Liver (tissue), 8 donors: ENCODE measurements at regions not wholly inside any gene's neighbourhood (a gene's known extent, or its start where the extent isn't known, plus 50 kb on each side); places are given as distances from the start of the nearest gene placed in this dataset.

Experiments
- DNase-seq: peaks from one replicate; pipeline ENCODE4 v3.0.0-alpha.2; 2017; ENCODE audit warnings: low spot score
- H3K27ac ChIP-seq, 2 donors: one replicate each; pipeline ENCODE4 v1.7.0; 2013; ENCODE audit warnings: inconsistent platforms in 2 of 2, low read length in 2 of 2, control low read depth in 1 of 2, low read depth in 1 of 2, mild to moderate bottlenecking in 1 of 2
- H3K27me3 ChIP-seq, 4 donors: one replicate each; pipeline versions ENCODE4 v1.6.1 to v1.7.0; 2013; ENCODE audit warnings: low read length in 3 of 4, inconsistent platforms in 1 of 4, mild to moderate bottlenecking in 1 of 4, moderate library complexity in 1 of 4; ENCODE audit not compliant: control insufficient read depth in 4 of 4, insufficient read depth in 4 of 4
- H3K36me3 ChIP-seq, 4 donors: one replicate each; pipeline versions ENCODE4 v1.6.1 to v1.7.0; 2013; ENCODE audit warnings: low read length in 3 of 4, mild to moderate bottlenecking in 3 of 4, low read depth in 1 of 4, moderate library complexity in 1 of 4; ENCODE audit not compliant: control insufficient read depth in 4 of 4, insufficient read depth in 3 of 4
- H3K4me1 ChIP-seq, 4 donors: one replicate each; pipeline versions ENCODE4 v1.6.1 to v1.7.0; 2013; ENCODE audit warnings: low read length in 3 of 4, mild to moderate bottlenecking in 3 of 4, moderate library complexity in 1 of 4; ENCODE audit not compliant: control insufficient read depth in 4 of 4, insufficient read depth in 4 of 4
- H3K4me3 ChIP-seq, 3 donors: one replicate each; pipeline versions ENCODE4 v1.6.1 to v1.7.0; 2013; ENCODE audit warnings: low read length in 3 of 3, control low read depth in 1 of 3, low read depth in 1 of 3, mild to moderate bottlenecking in 1 of 3
- H3K9ac ChIP-seq, 2 donors: one replicate each; pipeline ENCODE4 v1.7.0; 2013; ENCODE audit warnings: low read length in 2 of 2, mild to moderate bottlenecking in 2 of 2, moderate library complexity in 2 of 2, control low read depth in 1 of 2, low read depth in 1 of 2
- H3K9me3 ChIP-seq, 4 donors: one replicate each; pipeline versions ENCODE4 v1.6.1 to v1.7.0; 2013; ENCODE audit warnings: low read length in 3 of 4; ENCODE audit not compliant: control insufficient read depth in 4 of 4
- EGR1 ChIP-seq, 2 donors: IDR thresholded peaks; 2 replicates each; pipeline ENCODE4 v1.6.1; 2016 to 2018; ENCODE audit warnings: antibody characterized with exemption in 2 of 2, low read depth in 2 of 2
- FOXA1 ChIP-seq: IDR thresholded peaks from 2 replicates; pipeline ENCODE4 v1.6.1; 2016; ENCODE audit warnings: antibody characterized with exemption
- FOXA2 ChIP-seq: IDR thresholded peaks from 2 replicates; pipeline ENCODE4 v1.6.1; 2016; ENCODE audit warnings: antibody characterized with exemption
- GABPA ChIP-seq, 2 donors: IDR thresholded peaks in 1 of 2; conservative IDR thresholded peaks in 1 of 2; 2 replicates each; pipeline ENCODE4 v1.6.1; 2016; ENCODE audit warnings: antibody characterized with exemption in 2 of 2, mild to moderate bottlenecking in 1 of 2, moderate library complexity in 1 of 2
- HNF4A ChIP-seq, 2 donors: conservative IDR thresholded peaks; 2 replicates each; pipeline ENCODE4 v1.6.1; 2016; ENCODE audit warnings: antibody characterized with exemption in 2 of 2, mild to moderate bottlenecking in 2 of 2
- HNF4G ChIP-seq: IDR thresholded peaks from 2 replicates; pipeline ENCODE4 v1.6.1; 2016; ENCODE audit warnings: antibody characterized with exemption
- JUND ChIP-seq, 2 donors: IDR thresholded peaks; 2 replicates each; pipeline ENCODE4 v1.6.1; 2016; ENCODE audit warnings: antibody characterized with exemption in 2 of 2
- NR2F2 ChIP-seq: IDR thresholded peaks from 2 replicates; pipeline ENCODE4 v1.6.1; 2016; ENCODE audit warnings: antibody characterized with exemption
- RAD21 ChIP-seq, 2 donors: IDR thresholded peaks; 2 replicates each; pipeline ENCODE4 v1.6.1; 2016; ENCODE audit warnings: antibody characterized with exemption in 2 of 2, mild to moderate bottlenecking in 2 of 2
- RXRA ChIP-seq, 2 donors: IDR thresholded peaks; 2 replicates each; pipeline ENCODE4 v1.6.1; 2017 to 2018; ENCODE audit warnings: antibody characterized with exemption in 2 of 2, mild to moderate bottlenecking in 1 of 2
- SP1 ChIP-seq: IDR thresholded peaks from 2 replicates; pipeline ENCODE4 v1.6.1; 2018; ENCODE audit warnings: antibody characterized with exemption, mild to moderate bottlenecking
- TAF1 ChIP-seq: conservative IDR thresholded peaks from 2 replicates; pipeline ENCODE4 v1.6.1; 2016; ENCODE audit warnings: antibody characterized with exemption, mild to moderate bottlenecking
- YY1 ChIP-seq: IDR thresholded peaks from 2 replicates; pipeline ENCODE4 v1.6.1; 2016; ENCODE audit warnings: antibody characterized with exemption, mild to moderate bottlenecking
- WGBS: extraction: QIAGEN DNeasy Blood & Tissue Kit; methylation state at CpG from one replicate; pipeline ENCODE4 v1.1.7; 2013; 5-methylcytosine and 5-hydroxymethylcytosine counted together
- TF ChIP-seq, protein P1 (sequence below): IDR thresholded peaks from 2 replicates; pipeline ENCODE4 v1.6.1; 2016; ENCODE audit warnings: antibody characterized with exemption
- TF ChIP-seq, protein P2 (sequence below): fragments of 150-350 bp; IDR thresholded peaks from 2 replicates; pipeline ENCODE4 v1.5.1; 2017; ENCODE audit warnings: improper control_type of control experiment, low read depth, low read length; ENCODE audit not compliant: missing input control
- TF ChIP-seq, protein P3 (sequence below): IDR thresholded peaks from 2 replicates; pipeline ENCODE4 v1.6.1; 2016; ENCODE audit warnings: antibody characterized with exemption
- donor health status: healthy.
- donor health status: healthy.
- donor health status: healthy.
- donor health status: healthy.
- donor health status: healthy.

DNA sequence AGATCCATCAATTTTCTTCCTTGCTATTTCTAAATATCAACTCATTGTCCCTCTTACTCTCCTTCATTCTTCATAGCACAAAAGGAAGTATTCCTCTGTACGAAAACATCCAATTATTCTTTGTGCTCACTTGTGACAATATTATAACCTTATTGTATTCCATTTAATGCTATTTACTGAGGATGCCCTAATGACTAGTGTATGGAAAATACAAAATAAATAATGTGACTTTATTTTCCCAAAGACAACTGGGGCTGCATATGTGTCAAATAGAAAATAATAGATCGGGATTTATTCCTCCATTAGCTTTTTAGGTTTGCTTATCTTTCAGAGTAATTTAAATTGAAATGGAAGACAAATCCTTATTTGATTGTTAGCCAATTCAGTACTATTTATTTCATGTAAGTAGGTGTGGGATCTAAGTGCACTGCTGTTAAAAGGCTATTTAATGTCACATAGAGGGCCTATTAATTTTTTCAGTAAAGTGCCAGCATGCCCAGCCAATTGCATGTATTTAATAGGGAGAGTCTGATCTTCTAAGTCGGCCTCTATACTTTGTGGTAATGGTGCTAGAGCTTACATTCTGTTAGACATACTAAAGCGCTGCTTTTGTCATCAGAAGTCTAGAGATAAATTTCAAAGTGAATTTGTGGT, 329.8 kb downstream of the MCTP2 start (continued):
- no peak for TF ChIP-seq HNF4A (conservative IDR thresholded peaks at IDR 0.05)

DNA sequence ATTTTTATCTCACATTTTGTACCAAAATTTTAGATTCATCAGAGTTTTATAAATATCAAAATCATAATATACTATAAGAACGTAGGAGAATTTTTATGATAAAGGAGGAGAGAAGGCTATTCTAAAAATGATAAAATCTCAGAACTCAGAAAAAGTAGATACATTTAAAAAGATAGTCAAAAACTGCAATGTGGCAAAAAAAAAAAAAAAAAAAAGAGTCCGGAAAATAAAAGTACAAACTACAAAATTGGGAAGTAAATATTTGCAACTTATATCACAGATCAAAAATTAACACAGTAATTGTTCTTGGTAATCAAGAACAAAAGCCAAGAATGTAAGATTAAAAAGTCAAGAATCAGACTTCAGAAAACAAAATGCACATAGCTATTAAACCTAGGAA, 332.1 kb downstream of the MCTP2 start:
- WGBS = 74% methylated on average over 2 of the region's 2 CpGs
- no peaks in the 10 kb centered on the region for H3K4me1 ChIP-seq
- no peak overlapping the region for H3K9ac ChIP-seq
- H3K36me3 ChIP-seq = no peaks in the 10 kb centered on the region
- DNase-seq = no peak
- H3K9me3 ChIP-seq = no peaks in the 10 kb centered on the region
- no peaks in the 10 kb centered on the region for H3K27me3 ChIP-seq
- no peak overlapping the region for H3K4me3 ChIP-seq
- TF ChIP-seq GABPA (IDR thresholded peaks at IDR 0.05 in 1 of 2, conservative IDR thresholded peaks at IDR 0.05 in 1 of 2) = no peak
- no peak for TF ChIP-seq EGR1 (IDR thresholded peaks at IDR 0.05; ENCODE audit: low read depth in 2 of 2)
- TF ChIP-seq, protein P1, sequence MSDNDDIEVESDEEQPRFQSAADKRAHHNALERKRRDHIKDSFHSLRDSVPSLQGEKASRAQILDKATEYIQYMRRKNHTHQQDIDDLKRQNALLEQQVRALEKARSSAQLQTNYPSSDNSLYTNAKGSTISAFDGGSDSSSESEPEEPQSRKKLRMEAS = no peak
- no peak for TF ChIP-seq HNF4G
- TF ChIP-seq RXRA (IDR thresholded peaks at IDR 0.05) = no peak
- TF ChIP-seq, protein P2, sequence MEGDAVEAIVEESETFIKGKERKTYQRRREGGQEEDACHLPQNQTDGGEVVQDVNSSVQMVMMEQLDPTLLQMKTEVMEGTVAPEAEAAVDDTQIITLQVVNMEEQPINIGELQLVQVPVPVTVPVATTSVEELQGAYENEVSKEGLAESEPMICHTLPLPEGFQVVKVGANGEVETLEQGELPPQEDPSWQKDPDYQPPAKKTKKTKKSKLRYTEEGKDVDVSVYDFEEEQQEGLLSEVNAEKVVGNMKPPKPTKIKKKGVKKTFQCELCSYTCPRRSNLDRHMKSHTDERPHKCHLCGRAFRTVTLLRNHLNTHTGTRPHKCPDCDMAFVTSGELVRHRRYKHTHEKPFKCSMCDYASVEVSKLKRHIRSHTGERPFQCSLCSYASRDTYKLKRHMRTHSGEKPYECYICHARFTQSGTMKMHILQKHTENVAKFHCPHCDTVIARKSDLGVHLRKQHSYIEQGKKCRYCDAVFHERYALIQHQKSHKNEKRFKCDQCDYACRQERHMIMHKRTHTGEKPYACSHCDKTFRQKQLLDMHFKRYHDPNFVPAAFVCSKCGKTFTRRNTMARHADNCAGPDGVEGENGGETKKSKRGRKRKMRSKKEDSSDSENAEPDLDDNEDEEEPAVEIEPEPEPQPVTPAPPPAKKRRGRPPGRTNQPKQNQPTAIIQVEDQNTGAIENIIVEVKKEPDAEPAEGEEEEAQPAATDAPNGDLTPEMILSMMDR = no peak
- TF ChIP-seq, protein P3, sequence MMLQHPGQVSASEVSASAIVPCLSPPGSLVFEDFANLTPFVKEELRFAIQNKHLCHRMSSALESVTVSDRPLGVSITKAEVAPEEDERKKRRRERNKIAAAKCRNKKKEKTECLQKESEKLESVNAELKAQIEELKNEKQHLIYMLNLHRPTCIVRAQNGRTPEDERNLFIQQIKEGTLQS = no peak
- TF ChIP-seq FOXA1 = no peak
- TF ChIP-seq FOXA2 = no peak
- no peak for TF ChIP-seq NR2F2
- TF ChIP-seq JUND (IDR thresholded peaks at IDR 0.05) = no peak
- TF ChIP-seq HNF4A (conservative IDR thresholded peaks at IDR 0.05) = no peak
- TF ChIP-seq YY1 = no peak
- no peak overlapping the region for H3K27ac ChIP-seq

DNA sequence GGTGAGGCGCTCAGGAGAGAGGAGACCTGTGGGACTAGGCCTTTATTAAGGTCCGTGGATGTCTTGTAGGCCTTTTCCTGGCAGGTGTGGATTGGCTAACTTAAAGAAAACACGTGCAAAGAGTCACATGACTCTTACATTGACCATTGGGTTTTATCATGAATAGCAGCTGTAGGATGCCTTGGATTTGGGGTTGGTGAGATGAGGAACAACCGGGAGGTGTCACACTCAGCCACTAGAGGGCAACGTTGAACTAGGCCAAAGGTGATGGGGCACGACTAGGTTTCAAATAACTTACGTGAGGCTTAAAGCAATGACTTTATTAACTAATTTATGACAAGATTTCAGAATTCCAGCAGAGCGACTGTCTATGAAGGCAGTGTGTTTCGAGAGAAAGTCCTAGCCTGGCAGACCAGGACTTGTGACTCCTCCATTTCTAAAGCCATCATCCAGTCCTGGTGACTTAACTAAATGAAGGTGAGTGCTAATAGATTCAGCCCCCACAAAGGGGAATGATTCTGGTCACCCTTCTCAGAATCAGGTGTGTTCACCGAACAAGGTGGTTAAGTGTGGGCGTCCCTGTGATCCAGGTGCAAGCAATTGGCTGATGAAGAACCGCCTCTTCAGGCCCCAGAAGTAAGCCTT, 345.6 kb downstream of the MCTP2 start:
- Histone ChIP-seq H3K9ac (no peak overlapping the region), H3K27me3 (peaks cover 0 to 3% (median 0%) of the 10 kb centered on the region in 4 donors), H3K4me3 (no peak overlapping the region), H3K4me1 (no peaks in the 10 kb centered on the region), H3K9me3 (no peaks in the 10 kb centered on the region), H3K36me3 (no peaks in the 10 kb centered on the region), H3K27ac (no peak overlapping the region)
- 60% methylated on average over 12 of the region's 12 CpGs for WGBS
- no peak for DNase-seq
- no peak for TF ChIP-seq SP1
- no peak for TF ChIP-seq HNF4G
- TF ChIP-seq RAD21 (IDR thresholded peaks at IDR 0.05) = peak; percentile 22 to 53
- peak; percentile 37 to 72 for TF ChIP-seq RXRA (IDR thresholded peaks at IDR 0.05)
- no peak for TF ChIP-seq FOXA1
- no peak for TF ChIP-seq HNF4A (conservative IDR thresholded peaks at IDR 0.05)
- TF ChIP-seq YY1 = no peak
- no peak for TF ChIP-seq NR2F2
- no peak for TF ChIP-seq TAF1
- TF ChIP-seq, protein P2 = peak; percentile 39
- TF ChIP-seq, protein P3 = no peak
- TF ChIP-seq, protein P1 = no peak
- no peak for TF ChIP-seq GABPA (IDR thresholded peaks at IDR 0.05 in 1 of 2, conservative IDR thresholded peaks at IDR 0.05 in 1 of 2)
